ENCODE measurements at regions not wholly inside any gene's neighbourhood (a gene's known extent, or its start where the extent isn't known, plus 50 kb on each side); places are given as distances from the start of the nearest gene placed in this dataset.

GRCh38 chr2:172179045-172179701 is 76.5 kb upstream of the DLX2 start:
- no peak overlapping the region for H3K4me3 ChIP-seq (ENCODE audit: low read length)
- H3K9ac ChIP-seq (ENCODE audit: low read length): no peak overlapping the region
- no peaks in the 10 kb centered on the region for H3K9me3 ChIP-seq (ENCODE audit: control insufficient read depth, low read depth, low read length)
- H3K4me1 ChIP-seq (ENCODE audit: control insufficient read depth, low read depth, low read length): peaks cover 14% of the 10 kb centered on the region
- no peaks in the 10 kb centered on the region for H3K36me3 ChIP-seq (ENCODE audit: control insufficient read depth, low read depth, low read length)
- no peak overlapping the region for H3K27ac ChIP-seq (ENCODE audit: low read length)
- H3K27me3 ChIP-seq (ENCODE audit: control insufficient read depth, insufficient read depth, low read length): peaks cover 31% of the 10 kb centered on the region

- peaks cover 31% of the 10 kb centered on the region for H3K27me3 ChIP-seq (ENCODE audit: control insufficient read depth, insufficient read depth, low read length)
- no peaks in the 10 kb centered on the region for H3K36me3 ChIP-seq (ENCODE audit: control insufficient read depth, low read depth, low read length)
- peaks cover 3% of the 10 kb centered on the region for H3K9me3 ChIP-seq (ENCODE audit: control insufficient read depth, low read depth, low read length)
- no peak overlapping the region for H3K27ac ChIP-seq (ENCODE audit: low read length)
- no peak overlapping the region for H3K9ac ChIP-seq (ENCODE audit: low read length)
- H3K4me1 ChIP-seq (ENCODE audit: control insufficient read depth, low read depth, low read length): peaks cover 14% of the 10 kb centered on the region
- peak overlapping the region; percentile 18 for H3K4me3 ChIP-seq (ENCODE audit: low read length)
Measured at GRCh38 chr2:172181840-172182239, 79.1 kb upstream of the DLX2 start.

- Histone ChIP-seq H3K27ac (ENCODE audit: low read length) (no peak overlapping the region), H3K9ac (ENCODE audit: low read length) (no peak overlapping the region), H3K36me3 (ENCODE audit: control insufficient read depth, low read depth, low read length) (no peaks in the 10 kb centered on the region), H3K4me3 (ENCODE audit: low read length) (no peak overlapping the region), H3K4me1 (ENCODE audit: control insufficient read depth, low read depth, low read length) (peaks cover 14% of the 10 kb centered on the region), H3K27me3 (ENCODE audit: control insufficient read depth, insufficient read depth, low read length) (peaks cover 31% of the 10 kb centered on the region), H3K9me3 (ENCODE audit: control insufficient read depth, low read depth, low read length) (peaks cover 3% of the 10 kb centered on the region)
Measured at GRCh38 chr2:172182624-172183023, 79.9 kb upstream of the DLX2 start.

- no peak overlapping the region for H3K9ac ChIP-seq (ENCODE audit: low read length)
- H3K27me3 ChIP-seq (ENCODE audit: control insufficient read depth, insufficient read depth, low read length): no peaks in the 10 kb centered on the region
- H3K4me3 ChIP-seq (ENCODE audit: low read length): no peak overlapping the region
- H3K4me1 ChIP-seq (ENCODE audit: control insufficient read depth, low read depth, low read length): no peaks in the 10 kb centered on the region
- H3K36me3 ChIP-seq (ENCODE audit: control insufficient read depth, low read depth, low read length): no peaks in the 10 kb centered on the region
- no peak overlapping the region for H3K27ac ChIP-seq (ENCODE audit: low read length)
- H3K9me3 ChIP-seq (ENCODE audit: control insufficient read depth, low read depth, low read length): peaks cover 8% of the 10 kb centered on the region
Measured at GRCh38 chr2:172193331-172194089, 90.8 kb upstream of the DLX2 start.

- H3K4me3 ChIP-seq (ENCODE audit: low read length): no peak overlapping the region
- H3K27me3 ChIP-seq (ENCODE audit: control insufficient read depth, insufficient read depth, low read length): no peaks in the 10 kb centered on the region
- H3K27ac ChIP-seq (ENCODE audit: low read length): no peak overlapping the region
- H3K36me3 ChIP-seq (ENCODE audit: control insufficient read depth, low read depth, low read length): no peaks in the 10 kb centered on the region
- no peak overlapping the region for H3K9ac ChIP-seq (ENCODE audit: low read length)
- H3K4me1 ChIP-seq (ENCODE audit: control insufficient read depth, low read depth, low read length): no peaks in the 10 kb centered on the region
- peaks cover 16% of the 10 kb centered on the region for H3K9me3 ChIP-seq (ENCODE audit: control insufficient read depth, low read depth, low read length)
Measured at GRCh38 chr2:172195836-172196376, 93.2 kb upstream of the DLX2 start.

GRCh38 chr2:172196768-172197431 is 94.2 kb upstream of the DLX2 start:
- no peaks in the 10 kb centered on the region for H3K36me3 ChIP-seq (ENCODE audit: control insufficient read depth, low read depth, low read length)
- peaks cover 16% of the 10 kb centered on the region for H3K9me3 ChIP-seq (ENCODE audit: control insufficient read depth, low read depth, low read length)
- H3K27me3 ChIP-seq (ENCODE audit: control insufficient read depth, insufficient read depth, low read length): no peaks in the 10 kb centered on the region
- H3K27ac ChIP-seq (ENCODE audit: low read length): no peak overlapping the region
- H3K4me1 ChIP-seq (ENCODE audit: control insufficient read depth, low read depth, low read length): no peaks in the 10 kb centered on the region
- no peak overlapping the region for H3K4me3 ChIP-seq (ENCODE audit: low read length)
- H3K9ac ChIP-seq (ENCODE audit: low read length): no peak overlapping the region

- no peak overlapping the region for H3K27ac ChIP-seq (ENCODE audit: low read length)
- no peaks in the 10 kb centered on the region for H3K36me3 ChIP-seq (ENCODE audit: control insufficient read depth, low read depth, low read length)
- peaks cover 16% of the 10 kb centered on the region for H3K9me3 ChIP-seq (ENCODE audit: control insufficient read depth, low read depth, low read length)
- no peak overlapping the region for H3K9ac ChIP-seq (ENCODE audit: low read length)
- H3K4me3 ChIP-seq (ENCODE audit: low read length): no peak overlapping the region
- no peaks in the 10 kb centered on the region for H3K27me3 ChIP-seq (ENCODE audit: control insufficient read depth, insufficient read depth, low read length)
- H3K4me1 ChIP-seq (ENCODE audit: control insufficient read depth, low read depth, low read length): no peaks in the 10 kb centered on the region
Measured at GRCh38 chr2:172198361-172198760, 95.7 kb upstream of the DLX2 start.

GRCh38 chr2:172198908-172199307 is 96.2 kb upstream of the DLX2 start:
- no peak overlapping the region for H3K9ac ChIP-seq (ENCODE audit: low read length)
- H3K4me1 ChIP-seq (ENCODE audit: control insufficient read depth, low read depth, low read length): no peaks in the 10 kb centered on the region
- H3K36me3 ChIP-seq (ENCODE audit: control insufficient read depth, low read depth, low read length): no peaks in the 10 kb centered on the region
- peaks cover 13% of the 10 kb centered on the region for H3K9me3 ChIP-seq (ENCODE audit: control insufficient read depth, low read depth, low read length)
- H3K4me3 ChIP-seq (ENCODE audit: low read length): no peak overlapping the region
- H3K27ac ChIP-seq (ENCODE audit: low read length): no peak overlapping the region
- H3K27me3 ChIP-seq (ENCODE audit: control insufficient read depth, insufficient read depth, low read length): no peaks in the 10 kb centered on the region

GRCh38 chr2:172200495-172201085 is 97.9 kb upstream of the DLX2 start:
- Histone ChIP-seq H3K4me1 (ENCODE audit: control insufficient read depth, low read depth, low read length) (peaks cover 6% of the 10 kb centered on the region), H3K9ac (ENCODE audit: low read length) (no peak overlapping the region), H3K36me3 (ENCODE audit: control insufficient read depth, low read depth, low read length) (no peaks in the 10 kb centered on the region), H3K27me3 (ENCODE audit: control insufficient read depth, insufficient read depth, low read length) (no peaks in the 10 kb centered on the region), H3K4me3 (ENCODE audit: low read length) (no peak overlapping the region), H3K27ac (ENCODE audit: low read length) (no peak overlapping the region), H3K9me3 (ENCODE audit: control insufficient read depth, low read depth, low read length) (peaks cover 8% of the 10 kb centered on the region)

GRCh38 chr2:172204309-172204708 is 101.6 kb upstream of the DLX2 start:
- Histone ChIP-seq H3K9me3 (ENCODE audit: control insufficient read depth, low read depth, low read length) (peaks cover 8% of the 10 kb centered on the region), H3K4me3 (ENCODE audit: low read length) (no peak overlapping the region), H3K9ac (ENCODE audit: low read length) (no peak overlapping the region), H3K27me3 (ENCODE audit: control insufficient read depth, insufficient read depth, low read length) (no peaks in the 10 kb centered on the region), H3K27ac (ENCODE audit: low read length) (no peak overlapping the region), H3K36me3 (ENCODE audit: control insufficient read depth, low read depth, low read length) (no peaks in the 10 kb centered on the region), H3K4me1 (ENCODE audit: control insufficient read depth, low read depth, low read length) (peaks cover 6% of the 10 kb centered on the region)

- Histone ChIP-seq H3K36me3 (ENCODE audit: control insufficient read depth, low read depth, low read length) (no peaks in the 10 kb centered on the region), H3K27me3 (ENCODE audit: control insufficient read depth, insufficient read depth, low read length) (no peaks in the 10 kb centered on the region), H3K9ac (ENCODE audit: low read length) (no peak overlapping the region), H3K4me3 (ENCODE audit: low read length) (no peak overlapping the region), H3K27ac (ENCODE audit: low read length) (no peak overlapping the region), H3K4me1 (ENCODE audit: control insufficient read depth, low read depth, low read length) (peaks cover 6% of the 10 kb centered on the region), H3K9me3 (ENCODE audit: control insufficient read depth, low read depth, low read length) (peaks cover 7% of the 10 kb centered on the region)
Measured at GRCh38 chr2:172204762-172205161, 102.1 kb upstream of the DLX2 start.

Measured in iPS-18a (cell line).